ENCODE measurements at regions not wholly inside any gene's neighbourhood (a gene's known extent, or its start where the extent isn't known, plus 50 kb on each side); places are given as distances from the start of the nearest gene placed in this dataset.
"Not testable (repeated sequence)": the region's sequence is repeated elsewhere in the genome, so short reads cannot be mapped to it uniquely, and the experiment has no call there.

DNA sequence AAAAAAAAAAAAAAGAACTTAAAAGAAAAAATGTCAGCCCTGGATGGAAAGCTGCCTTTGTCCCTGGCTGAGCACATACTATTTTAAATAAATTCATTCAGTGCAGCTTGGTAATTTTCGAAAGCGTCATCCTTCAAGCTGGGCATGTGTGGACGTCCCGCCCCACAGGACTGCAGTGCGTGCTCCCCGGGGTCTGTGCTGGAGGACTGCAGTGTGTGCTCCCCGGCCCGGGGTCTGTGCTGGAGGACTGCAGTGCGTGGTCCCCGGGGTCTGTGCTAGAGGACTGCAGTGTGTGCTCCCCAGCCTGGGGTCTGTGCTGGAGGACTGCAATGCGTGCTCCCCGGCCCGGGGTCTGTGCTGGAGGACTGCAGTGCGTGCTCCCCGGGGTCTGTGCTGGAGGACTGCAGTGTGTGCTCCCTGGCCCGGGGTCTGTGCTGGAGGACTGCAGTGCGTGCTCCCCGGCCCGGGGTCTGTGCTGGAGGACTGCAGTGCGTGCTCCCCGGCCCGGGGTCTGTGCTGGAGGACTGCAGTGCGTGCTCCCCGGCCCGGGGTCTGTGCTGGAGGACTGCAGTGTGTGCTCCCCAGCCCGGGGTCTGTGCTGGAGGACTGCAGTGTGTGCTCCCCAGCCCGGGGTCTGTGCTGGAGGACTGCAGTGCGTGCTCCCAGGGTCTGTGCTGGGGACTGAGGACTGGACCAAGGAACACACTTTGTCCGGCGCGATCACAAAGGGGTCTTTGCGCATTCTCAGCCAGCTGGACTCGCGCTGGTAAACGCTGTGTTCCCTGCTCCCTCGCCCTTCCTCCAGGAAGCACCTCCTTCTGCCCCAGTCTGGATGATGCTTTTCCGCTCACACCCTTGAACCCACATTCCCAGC lies 86.3 kb downstream of the CPN2 start:
- DNase-seq (ENCODE audit: low read depth in 3 of 3, low spot score in 2 of 3): not testable (repeated sequence)

DNA sequence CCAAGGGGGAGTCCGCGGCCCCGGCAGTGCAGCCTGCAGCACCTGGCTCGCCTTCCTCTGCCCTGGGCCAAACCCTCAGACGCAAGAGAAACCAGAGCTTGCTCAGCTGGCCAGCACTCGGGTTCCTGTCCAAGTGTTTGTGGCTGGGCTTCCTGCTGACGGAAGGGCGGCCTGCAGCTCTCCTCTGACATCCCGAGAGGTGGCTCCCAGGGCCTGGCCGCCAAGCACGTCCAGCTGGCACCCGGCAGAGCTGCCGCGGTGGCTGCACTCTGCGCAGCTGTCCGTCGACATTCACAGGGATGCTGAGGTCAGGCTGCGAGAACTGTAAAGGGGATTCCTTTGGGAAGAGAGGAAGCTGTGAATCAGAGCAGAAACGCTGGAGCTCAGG lies 85.6 kb downstream of the CPN2 start:
- no peak for DNase-seq (ENCODE audit: low read depth in 3 of 3, low spot score in 2 of 3)

DNA sequence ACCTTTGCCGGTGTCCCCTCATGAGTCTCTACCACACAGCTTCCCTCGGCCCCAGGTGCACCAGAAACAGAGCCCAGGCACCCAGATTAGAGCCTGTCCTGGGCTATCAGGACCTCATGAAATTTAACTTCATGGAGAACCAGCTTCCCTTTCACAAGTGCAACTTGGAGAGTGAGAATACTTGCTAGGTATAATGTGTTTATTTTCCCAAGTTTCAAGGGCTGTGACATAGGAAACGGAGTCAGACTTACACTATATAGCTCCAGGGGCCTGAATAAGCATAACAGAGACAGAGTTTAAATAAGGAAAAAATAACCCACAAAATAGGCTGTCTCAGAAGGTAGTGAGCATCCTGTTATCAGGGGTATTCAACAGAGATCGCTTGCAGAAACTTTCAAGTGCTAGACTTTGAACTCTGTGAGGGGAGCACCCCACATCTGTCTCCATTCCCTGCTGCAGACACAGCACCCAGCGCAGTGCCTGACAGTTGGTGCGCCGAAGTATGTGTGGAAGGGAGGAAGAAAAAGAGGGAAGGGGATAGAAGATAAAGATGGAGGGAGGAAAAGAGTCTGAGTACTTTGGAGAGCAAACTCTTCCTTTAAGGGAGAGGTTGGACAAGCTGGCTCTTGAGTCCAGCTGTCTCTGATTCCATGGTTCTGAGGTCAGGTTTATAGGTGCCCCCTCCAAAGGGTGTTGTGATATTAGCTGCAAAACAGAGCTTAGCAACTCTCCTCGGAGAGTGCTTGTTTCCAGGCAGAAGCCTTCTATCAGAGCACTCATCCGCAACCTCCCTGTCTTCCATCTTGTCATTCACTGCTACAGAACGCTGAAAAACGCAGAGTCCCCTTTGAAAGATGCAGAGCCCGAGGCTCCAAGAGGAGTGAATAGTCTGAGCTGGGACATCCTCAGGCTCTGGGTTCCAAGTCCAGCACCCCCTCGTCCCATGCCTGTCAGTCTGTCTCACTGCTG lies 84.8 kb downstream of the CPN2 start:
- no peak for DNase-seq (ENCODE audit: low read depth in 3 of 3, low spot score in 2 of 3)

DNA sequence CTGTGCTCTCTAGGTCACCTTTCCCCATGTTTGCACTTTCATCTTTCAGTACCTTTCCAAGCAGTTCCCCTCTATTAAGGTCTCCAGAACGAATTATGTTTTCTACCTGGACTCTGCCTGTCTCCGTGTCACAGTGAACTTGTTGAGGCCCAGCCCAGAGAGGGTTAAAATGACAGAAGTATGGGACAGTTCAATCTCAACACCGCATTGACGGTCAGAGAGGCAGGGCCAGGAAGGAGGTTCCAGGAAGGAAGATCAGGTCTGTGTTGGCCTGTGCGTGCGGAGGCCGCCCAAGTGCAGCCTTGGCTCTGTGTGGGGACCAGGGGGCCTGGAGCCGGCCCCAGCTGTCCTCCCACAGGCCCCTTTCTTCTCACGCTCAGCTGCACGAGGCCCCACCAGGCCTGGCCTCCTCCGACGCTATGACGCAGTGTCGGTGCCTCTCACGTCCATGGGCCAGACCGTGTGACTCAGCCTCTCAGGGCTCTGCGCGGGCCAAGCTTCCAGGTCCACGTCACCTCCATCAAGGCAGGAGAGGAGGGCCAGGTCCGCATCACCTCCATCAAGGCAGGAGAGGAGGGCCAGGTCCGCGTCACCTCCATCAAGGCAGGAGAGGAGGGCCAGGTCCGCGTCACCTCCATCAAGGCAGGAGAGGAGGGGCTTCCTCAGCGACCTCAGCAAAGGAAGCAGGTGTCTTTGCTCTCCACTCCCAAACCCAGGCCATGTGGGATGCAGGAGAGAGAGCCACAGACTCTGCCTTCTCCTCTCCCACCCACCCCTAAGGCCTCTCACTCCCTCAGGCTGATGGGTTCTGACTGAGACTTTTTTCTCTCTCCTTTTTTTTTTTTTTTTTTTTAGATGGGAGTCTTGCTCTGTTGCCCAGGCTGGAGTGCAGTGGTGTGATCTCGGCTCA lies 83.1 kb downstream of the CPN2 start:
- no peak for DNase-seq (ENCODE audit: low read depth in 3 of 3, low spot score in 2 of 3)

DNA sequence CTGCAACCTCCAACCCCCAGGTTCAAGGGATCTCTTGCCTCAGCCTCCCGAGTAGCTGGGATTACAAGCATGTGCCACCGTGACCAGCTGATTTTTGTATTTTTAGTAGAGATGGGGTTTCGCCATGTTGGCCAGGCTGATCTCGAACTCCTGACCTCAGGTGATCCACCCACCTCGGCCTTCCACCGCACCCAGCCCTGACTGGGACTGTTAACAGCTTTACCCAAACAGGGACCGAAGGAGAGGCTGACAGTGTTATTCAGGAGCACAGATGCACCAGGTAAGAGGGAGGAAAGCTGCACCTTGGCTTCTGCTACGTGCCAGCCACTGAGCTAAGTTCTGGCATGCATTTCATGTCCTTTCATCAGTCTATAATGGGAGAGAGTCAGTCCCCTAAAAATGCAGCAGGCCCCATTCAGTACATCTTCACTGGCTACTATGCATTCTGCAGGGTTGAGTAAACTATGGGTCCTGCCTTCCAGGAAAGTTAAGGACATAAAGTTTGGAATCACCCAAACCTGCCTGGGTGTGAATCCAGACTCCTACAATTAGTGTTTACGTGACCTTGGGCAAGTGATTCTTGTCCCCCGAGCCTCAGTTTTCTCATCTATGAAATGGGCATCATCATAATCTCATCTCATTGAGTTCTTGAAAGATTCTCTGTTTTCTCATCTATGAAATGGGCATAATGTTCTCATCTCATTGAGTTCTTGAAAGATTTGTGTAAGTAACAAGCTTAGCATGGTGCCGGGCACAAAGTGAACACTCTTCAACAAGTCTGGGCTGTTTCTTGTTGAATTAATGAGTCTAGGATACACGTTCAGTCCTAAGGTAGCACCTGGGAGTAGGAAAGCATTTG lies 82.2 kb downstream of the CPN2 start:
- DNase-seq (ENCODE audit: low read depth in 3 of 3, low spot score in 2 of 3): no peak

DNA sequence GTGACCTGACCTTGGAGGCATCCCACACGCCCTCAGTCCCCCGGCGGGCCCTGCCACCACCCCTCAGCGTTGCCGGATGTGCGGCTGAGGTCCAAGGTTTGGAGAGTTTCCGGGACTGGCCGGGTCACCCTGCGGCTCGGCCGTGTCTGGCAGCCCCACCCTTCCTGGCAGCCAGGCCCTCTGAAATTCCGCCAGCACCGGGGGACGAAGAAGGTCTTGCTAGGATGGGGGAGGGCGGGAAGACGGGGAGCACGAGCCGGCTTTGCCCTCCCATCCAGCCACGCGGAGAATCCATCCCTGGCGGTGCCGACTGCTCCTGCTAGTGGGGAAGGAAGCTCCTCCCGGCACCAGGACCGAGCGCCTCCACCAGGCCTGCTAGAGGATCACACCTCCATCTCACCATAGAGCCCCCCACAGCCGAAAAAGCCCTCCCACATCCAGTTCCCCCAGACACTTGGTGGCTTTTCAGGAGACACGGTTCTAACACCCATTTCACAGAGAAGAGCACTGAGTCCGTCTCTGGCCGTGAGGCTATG lies 81.5 kb downstream of the CPN2 start:
- DNase-seq (ENCODE audit: low read depth in 3 of 3, low spot score in 2 of 3): no peak

DNA sequence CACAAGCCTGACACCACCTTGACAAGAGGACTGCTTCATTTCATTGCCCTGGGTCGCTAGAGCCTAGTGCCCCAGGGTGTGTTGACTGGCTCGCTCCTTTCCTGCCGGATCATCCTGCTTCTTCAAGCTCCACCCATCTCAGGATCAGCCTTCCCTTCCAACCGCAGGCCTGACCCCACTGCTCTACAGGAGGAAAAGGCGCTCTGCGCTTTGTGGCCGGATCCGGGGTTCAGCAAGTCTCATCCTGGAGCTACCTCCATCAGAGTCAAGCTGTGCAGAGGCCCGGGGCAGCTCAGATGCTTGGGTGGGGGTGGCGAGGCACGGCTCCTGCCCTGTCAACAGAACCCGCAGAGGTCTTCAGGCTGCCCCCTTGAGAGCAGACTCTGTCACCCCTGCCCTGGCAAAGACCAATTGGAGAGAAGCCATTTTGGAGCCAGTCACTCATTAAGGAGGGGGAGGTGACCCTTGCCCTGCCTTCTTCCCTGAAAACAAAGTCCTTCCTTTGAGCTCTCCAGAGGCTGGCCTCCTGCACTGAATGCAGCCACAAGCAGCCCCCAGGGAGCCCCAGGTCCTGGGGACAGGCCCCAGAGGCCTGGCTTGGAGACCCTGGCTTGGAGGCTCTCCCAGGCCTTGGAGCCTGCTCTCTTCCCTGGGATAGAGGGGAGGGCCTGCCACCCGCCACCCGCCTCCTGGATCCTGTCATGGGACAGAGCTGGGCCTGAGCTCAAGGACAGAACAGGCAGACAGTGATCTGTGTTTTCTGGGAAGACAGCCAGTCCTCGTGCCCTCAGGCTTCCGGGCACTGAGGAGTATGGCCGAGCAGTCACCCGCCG lies 80.3 kb downstream of the CPN2 start:
- no peak for DNase-seq (ENCODE audit: low read depth in 3 of 3, low spot score in 2 of 3)

DNA sequence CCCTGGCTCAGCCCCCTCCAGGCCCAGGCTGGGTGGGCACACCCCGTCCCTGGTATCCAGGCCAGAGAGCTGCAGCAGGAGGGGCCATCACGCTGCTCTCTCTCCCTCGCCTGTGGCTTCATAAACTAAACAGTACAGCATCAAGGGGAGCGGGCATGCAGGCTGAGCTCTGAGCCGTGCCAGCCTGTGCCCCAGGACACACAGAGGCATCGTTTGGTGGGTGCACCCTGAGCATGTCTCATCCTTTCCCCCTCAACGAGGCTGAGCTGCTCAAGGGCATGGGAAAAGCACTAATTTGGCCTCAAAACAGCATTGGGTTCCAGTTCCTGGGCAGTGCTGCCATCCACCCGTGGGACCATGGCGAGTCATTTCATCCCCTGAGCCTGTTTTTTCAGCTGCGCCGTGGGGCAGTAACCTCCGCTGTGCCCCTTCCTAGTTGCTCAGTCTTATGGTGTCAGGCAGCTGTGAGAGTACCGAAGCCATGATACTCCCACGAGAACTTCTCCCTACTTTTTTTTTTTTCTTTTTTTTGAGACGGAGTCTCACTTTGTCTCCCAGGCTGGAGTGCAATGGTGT lies 79.6 kb downstream of the CPN2 start:
- DNase-seq (ENCODE audit: low read depth in 3 of 3, low spot score in 2 of 3): no peak

DNA sequence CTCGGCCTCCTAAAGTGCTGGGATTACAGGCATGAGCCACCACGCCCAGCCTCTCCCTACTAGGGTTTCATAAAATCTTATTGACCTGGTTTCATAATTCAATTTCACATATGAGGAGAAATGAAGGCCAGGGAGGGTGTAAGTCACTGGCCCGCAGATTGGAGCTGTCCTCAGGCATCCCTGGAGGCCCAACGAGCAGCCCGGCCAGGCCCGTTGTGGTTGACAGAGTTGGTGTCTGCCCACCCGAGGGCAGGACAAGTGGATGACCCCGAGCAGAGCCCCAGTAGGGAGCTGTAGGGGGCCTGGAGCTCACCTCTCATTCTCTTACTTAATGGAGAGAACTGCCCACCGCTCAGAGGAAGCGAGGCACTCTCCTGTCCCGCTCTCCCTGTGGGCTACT lies 78.9 kb downstream of the CPN2 start:
- DNase-seq (ENCODE audit: low read depth in 3 of 3, low spot score in 2 of 3): no peak

DNA sequence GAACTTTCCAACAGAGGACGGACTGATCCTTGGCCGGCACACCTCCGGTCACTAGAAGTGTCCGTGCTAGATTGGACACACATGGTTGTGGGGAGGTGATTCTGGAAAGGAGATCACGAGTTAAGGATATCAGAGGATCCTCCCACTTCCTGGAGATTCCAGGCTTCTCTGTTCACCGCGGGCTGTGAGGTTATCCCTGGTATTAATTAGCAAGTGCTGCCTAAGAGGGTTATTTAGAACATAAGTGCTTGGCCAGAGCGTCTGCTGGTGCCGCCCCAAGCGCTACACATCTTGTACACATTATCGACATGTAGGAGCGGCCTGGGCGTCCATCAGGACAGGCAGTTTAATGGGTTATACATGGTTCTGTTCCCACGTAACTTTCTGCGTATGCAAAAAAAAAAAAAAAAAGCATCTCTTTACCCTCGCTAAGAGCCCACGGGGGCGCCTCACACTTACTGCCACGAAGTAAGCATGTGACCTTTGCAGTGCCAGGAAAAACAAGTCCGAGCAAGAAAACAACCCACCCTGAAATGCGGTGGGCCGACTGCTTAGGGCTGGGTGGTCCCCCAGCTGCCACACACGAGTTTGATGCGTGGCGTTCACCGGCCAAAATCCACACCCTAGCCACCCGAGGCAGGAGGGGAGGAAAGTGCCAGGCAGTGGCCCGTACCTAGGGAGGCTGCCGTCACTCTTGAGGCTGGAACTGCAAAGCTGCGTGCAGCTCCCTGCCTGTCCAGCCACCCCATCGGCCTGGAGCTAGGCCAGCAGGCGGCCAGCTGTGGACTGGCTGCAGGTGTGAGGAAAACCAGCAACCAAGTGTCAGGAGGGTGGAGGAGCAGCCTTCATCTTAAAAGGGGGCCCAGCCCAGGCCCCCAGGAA lies 78.0 kb downstream of the CPN2 start:
- DNase-seq (ENCODE audit: low read depth in 3 of 3, low spot score in 2 of 3): no peak

DNA sequence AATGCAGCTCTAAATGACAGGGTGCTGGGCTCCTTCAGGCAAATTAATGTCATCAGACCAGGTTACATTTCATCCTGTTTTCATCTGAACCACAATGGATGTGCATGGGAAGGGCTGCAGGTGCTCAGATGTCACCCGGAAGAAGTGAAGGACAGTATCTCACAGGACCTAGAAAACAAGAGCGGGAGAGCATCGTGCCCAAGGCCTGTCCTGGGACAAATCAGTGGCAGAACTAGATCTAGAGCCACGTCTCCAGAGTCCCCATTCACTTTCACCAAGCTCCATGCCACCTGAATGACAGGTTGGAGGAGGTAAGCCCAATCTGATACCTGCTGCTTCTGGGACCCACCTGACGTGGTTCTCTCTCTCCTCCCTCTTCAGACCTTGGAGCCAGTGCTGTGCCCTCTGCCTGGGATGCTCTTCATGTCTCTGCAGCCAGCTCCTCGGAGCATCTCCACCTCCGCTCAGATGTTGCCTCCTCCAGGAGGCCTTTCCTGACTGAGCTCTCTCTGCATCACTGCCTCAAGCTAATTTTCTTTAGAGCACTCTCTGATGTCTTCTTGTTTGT lies 77.3 kb downstream of the CPN2 start:
- DNase-seq (ENCODE audit: low read depth in 3 of 3, low spot score in 2 of 3): no peak

DNA sequence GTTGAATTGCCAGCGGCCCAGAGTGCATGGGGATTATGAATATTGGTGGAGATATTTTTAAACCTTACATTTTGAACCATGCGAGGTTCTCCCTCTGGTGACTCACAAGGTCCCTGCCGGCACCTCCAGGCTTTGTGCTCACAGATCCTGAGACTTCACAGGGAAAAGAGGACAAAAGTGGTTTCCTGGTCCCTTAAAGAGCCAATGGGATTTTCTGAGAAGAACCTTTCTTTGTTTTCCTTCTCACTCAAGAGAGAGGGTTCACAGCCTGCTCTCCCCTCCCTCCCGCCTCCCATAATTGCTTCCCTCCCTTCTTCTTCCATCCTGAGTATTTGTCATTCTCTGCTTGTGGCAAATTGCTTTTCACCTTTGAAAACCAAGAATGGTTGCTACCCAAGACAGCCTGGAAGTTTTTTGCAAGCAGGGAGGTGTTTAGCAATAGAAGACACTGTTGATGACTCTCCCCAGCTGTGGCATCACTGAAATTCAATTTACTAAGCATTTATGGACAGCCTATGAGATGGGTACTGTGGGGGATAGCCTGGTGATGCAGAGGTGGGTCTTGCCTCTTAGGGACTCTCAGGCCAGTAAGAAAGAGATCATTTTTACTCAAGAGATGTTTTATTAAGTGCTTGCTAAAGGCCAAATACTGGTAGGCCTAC lies 76.6 kb downstream of the CPN2 start:
- DNase-seq (ENCODE audit: low read depth in 3 of 3, low spot score in 2 of 3): no peak

DNA sequence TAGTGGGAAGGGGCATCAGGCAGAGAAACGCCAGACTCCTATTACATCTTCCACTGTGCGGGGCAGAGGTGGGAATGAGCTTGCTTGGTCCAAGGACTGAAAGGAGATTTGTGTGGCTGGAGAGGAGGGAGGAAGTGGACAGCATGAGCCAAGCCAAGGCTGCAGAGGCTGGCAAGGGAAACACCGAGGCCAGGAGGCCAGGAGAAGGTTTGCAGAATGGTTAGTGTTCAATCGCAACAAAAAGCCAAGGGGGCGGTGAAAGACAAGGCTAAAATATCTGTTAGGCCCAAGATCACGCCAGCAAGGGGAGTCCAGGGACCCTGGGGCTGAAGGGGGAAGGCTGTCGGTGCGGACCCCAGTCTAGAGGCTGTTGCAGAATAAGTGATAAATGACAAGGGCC lies 75.8 kb downstream of the CPN2 start:
- DNase-seq (ENCODE audit: low read depth in 3 of 3, low spot score in 2 of 3): no peak

DNA sequence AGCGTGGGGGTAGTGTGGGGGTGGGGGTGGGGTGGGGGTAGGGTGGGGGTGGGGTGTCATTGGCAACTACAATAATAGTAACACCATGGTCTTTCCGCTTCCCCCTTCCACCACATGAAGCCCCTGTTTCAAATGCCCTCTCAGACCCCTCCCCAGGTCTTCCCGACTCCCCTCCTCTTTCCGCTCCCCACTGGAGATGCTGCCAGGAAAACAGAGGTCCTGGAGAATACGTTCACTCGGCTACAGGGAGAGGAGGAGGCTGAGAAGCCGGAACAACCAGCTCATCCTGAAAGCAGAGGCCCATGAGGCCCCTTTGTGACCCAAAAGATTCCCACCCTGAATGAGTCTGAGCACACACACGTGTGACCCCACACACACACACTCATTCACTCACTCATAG lies 75.4 kb downstream of the CPN2 start:
- no peak for DNase-seq (ENCODE audit: low read depth in 3 of 3, low spot score in 2 of 3)

DNA sequence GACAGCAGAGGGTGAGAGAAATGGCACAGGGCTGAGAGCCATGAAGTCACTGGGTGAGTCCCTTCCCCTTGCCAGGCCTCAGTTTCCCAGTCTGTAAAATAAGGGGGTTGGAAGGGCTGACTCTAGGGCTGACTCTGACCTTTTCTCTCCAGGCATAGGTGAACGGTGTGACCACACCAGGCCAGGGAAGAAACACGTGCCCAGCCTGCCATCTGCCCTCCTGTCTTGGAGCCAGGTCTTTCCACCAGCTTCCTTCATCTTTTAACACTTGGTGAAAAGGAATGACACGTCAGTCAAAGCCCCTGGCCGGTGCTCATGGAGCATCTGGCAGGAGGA lies 74.4 kb downstream of the CPN2 start:
- DNase-seq (ENCODE audit: low read depth in 3 of 3, low spot score in 2 of 3): no peak

DNA sequence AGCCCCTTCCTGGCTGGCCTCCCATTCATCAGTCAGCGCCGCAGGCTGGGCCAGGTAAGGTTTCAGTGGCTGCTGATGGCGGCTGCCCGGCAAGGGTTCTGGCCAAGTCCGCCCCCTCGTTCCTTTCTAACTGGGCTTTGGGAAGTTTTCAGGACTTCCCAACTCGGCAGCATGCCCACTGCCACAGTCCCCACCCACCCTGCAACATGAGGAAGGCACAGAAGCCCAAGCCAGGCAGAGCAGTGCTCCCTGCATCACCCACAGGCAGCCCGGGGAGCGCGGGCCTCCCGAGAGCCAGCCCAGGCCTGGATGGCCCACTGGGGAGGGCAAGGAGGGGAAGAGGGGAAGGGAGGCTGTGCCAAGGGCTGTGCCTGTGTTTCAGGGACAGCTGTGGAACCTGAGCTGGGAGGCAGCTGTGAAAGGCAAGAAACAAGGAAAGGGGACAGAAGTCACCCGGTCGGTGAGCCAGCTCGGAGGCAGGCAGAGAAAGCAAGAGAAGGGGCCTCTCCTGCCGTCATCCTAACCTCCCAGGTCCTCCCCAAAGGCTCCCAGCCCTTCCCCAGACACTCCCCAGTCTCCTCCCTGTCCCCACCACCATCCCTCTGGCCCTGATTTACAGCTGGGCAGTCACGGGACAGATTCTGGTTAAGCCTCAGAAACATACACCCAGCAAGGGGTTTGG lies 73.9 kb downstream of the CPN2 start:
- no peak for DNase-seq (ENCODE audit: low read depth in 3 of 3, low spot score in 2 of 3)
